Epidermal melanocyte (primary cell): ENCODE measurements at regions not wholly inside any gene's neighbourhood (a gene's known extent, or its start where the extent isn't known, plus 50 kb on each side); places are given as distances from the start of the nearest gene placed in this dataset.

ENCODE experiments used
- DNase-seq: peaks from one replicate; pipeline ENCODE4 v3.0.0; 2011; ENCODE audit warnings: low spot score; ENCODE audit not compliant: insufficient read length

GRCh38 chr2:133837441-133838094 lies 269.3 kb upstream of the NCKAP5 start:
- no peak for DNase-seq

- no peak for DNase-seq
Observed at GRCh38 chr2:133838642-133839365, 270.5 kb upstream of the NCKAP5 start.

- no peak for DNase-seq
Observed at GRCh38 chr2:133839677-133840076, 271.4 kb upstream of the NCKAP5 start.

- DNase-seq = no peak
Observed at GRCh38 chr2:133840761-133841160, 272.5 kb upstream of the NCKAP5 start.

- no peak for DNase-seq
Observed at GRCh38 chr2:133841900-133842299, 273.6 kb upstream of the NCKAP5 start.

GRCh38 chr2:133842446-133842845 lies 274.2 kb upstream of the NCKAP5 start:
- no peak for DNase-seq

GRCh38 chr2:133843091-133843490 lies 274.8 kb upstream of the NCKAP5 start:
- DNase-seq = no peak

GRCh38 chr2:133843551-133843950 lies 275.3 kb upstream of the NCKAP5 start:
- DNase-seq = no peak

- DNase-seq = peak; percentile 79
Observed at GRCh38 chr2:133844214-133844892, 276.1 kb upstream of the NCKAP5 start.

- DNase-seq = no peak
Observed at GRCh38 chr2:133846476-133846875, 278.2 kb upstream of the NCKAP5 start.

- no peak for DNase-seq
Observed at GRCh38 chr2:133847591-133847990, 279.3 kb upstream of the NCKAP5 start.

- no peak for DNase-seq
Observed at GRCh38 chr2:133848111-133848649, 279.9 kb upstream of the NCKAP5 start.

- DNase-seq = no peak
Observed at GRCh38 chr2:133849341-133849740, 281.1 kb upstream of the NCKAP5 start.

GRCh38 chr2:133854603-133855200 lies 286.4 kb upstream of the NCKAP5 start:
- no peak for DNase-seq

GRCh38 chr2:133855526-133855925 lies 287.3 kb upstream of the NCKAP5 start:
- no peak for DNase-seq

GRCh38 chr2:133856678-133857077 lies 288.4 kb upstream of the NCKAP5 start:
- DNase-seq = no peak

- no peak for DNase-seq
Observed at GRCh38 chr2:133859578-133859977, 291.3 kb upstream of the NCKAP5 start.

- DNase-seq = no peak
Observed at GRCh38 chr2:133862400-133862977, 294.2 kb upstream of the NCKAP5 start.

GRCh38 chr2:133863106-133863800 lies 295.0 kb upstream of the NCKAP5 start:
- no peak for DNase-seq

- DNase-seq = no peak
Observed at GRCh38 chr2:133865141-133865540, 296.9 kb upstream of the NCKAP5 start.

- DNase-seq = no peak
Observed at GRCh38 chr2:133867166-133867565, 298.9 kb upstream of the NCKAP5 start.
